ENCODE measurements at regions not wholly inside any gene's neighbourhood (a gene's known extent, or its start where the extent isn't known, plus 50 kb on each side); places are given as distances from the start of the nearest gene placed in this dataset.
"Not testable (repeated sequence)": the region's sequence is repeated elsewhere in the genome, so short reads cannot be mapped to it uniquely, and the experiment has no call there.

- no peak for TF ChIP-seq CTCF (IDR thresholded peaks at IDR 0.05; ENCODE audit: insufficient read depth, low read depth, low read length)
- Histone ChIP-seq H3K27me3 (ENCODE audit: control insufficient read depth, insufficient read depth, low read length) (no peaks in the 10 kb centered on the region), H3K4me3 (ENCODE audit: low read depth, low read length) (no peak overlapping the region), H3K36me3 (ENCODE audit: control insufficient read depth, insufficient read depth, low read length) (no peaks in the 10 kb centered on the region)
- CTCF ChIA-PET = no interaction called here
- no peak for DNase-seq (ENCODE audit: low read depth)
- POLR2A ChIA-PET = no interaction called here
Measured at GRCh38 chr19:57034544-57034943, 85.2 kb upstream of the USP29 start.

- H3K4me3 ChIP-seq (ENCODE audit: low read depth, low read length); CTCF ChIA-PET: not testable (repeated sequence)
Measured at GRCh38 chr19:57035740-57036139, 84.0 kb upstream of the USP29 start.

GRCh38 chr19:57037556-57037955 lies 82.2 kb upstream of the USP29 start:
- POLR2A ChIA-PET = no interaction called here
- Histone ChIP-seq H3K36me3 (ENCODE audit: control insufficient read depth, insufficient read depth, low read length) (no peaks in the 10 kb centered on the region), H3K27me3 (ENCODE audit: control insufficient read depth, insufficient read depth, low read length) (no peaks in the 10 kb centered on the region), H3K4me3 (ENCODE audit: low read depth, low read length) (no peak overlapping the region)
- CTCF ChIA-PET = no interaction called here
- no peak for DNase-seq (ENCODE audit: low read depth)
- TF ChIP-seq CTCF (IDR thresholded peaks at IDR 0.05; ENCODE audit: insufficient read depth, low read depth, low read length) = no peak

More at GRCh38 chr19:57035740-57036139, 84.0 kb upstream of the USP29 start:
- H3K27me3 ChIP-seq (ENCODE audit: control insufficient read depth, insufficient read depth, low read length); POLR2A ChIA-PET; DNase-seq (ENCODE audit: low read depth); H3K36me3 ChIP-seq (ENCODE audit: control insufficient read depth, insufficient read depth, low read length): not testable (repeated sequence)

- Histone ChIP-seq H3K4me3 (ENCODE audit: low read depth, low read length) (no peak overlapping the region), H3K27me3 (ENCODE audit: control insufficient read depth, insufficient read depth, low read length) (no peaks in the 10 kb centered on the region), H3K36me3 (ENCODE audit: control insufficient read depth, insufficient read depth, low read length) (no peaks in the 10 kb centered on the region)
- no peak for TF ChIP-seq CTCF (IDR thresholded peaks at IDR 0.05; ENCODE audit: insufficient read depth, low read depth, low read length)
- ChIA-PET POLR2A (no interaction called here), CTCF (no interaction called here)
- DNase-seq (ENCODE audit: low read depth) = no peak
Measured at GRCh38 chr19:57047743-57048142, 72.0 kb upstream of the USP29 start.

GRCh38 chr19:57050863-57051262 lies 68.9 kb upstream of the USP29 start:
- Histone ChIP-seq H3K27me3 (ENCODE audit: control insufficient read depth, insufficient read depth, low read length) (no peaks in the 10 kb centered on the region), H3K36me3 (ENCODE audit: control insufficient read depth, insufficient read depth, low read length) (no peaks in the 10 kb centered on the region), H3K4me3 (ENCODE audit: low read depth, low read length) (no peak overlapping the region)
- ChIA-PET POLR2A (no interaction called here), CTCF (no interaction called here)
- DNase-seq (ENCODE audit: low read depth) = no peak
- no peak for TF ChIP-seq CTCF (IDR thresholded peaks at IDR 0.05; ENCODE audit: insufficient read depth, low read depth, low read length)

- H3K36me3 ChIP-seq (ENCODE audit: control insufficient read depth, insufficient read depth, low read length) = no peaks in the 10 kb centered on the region
- ChIA-PET CTCF (no interaction called here), POLR2A (no interaction called here)
- TF ChIP-seq CTCF (IDR thresholded peaks at IDR 0.05; ENCODE audit: insufficient read depth, low read depth, low read length) = no peak
- H3K4me3 ChIP-seq (ENCODE audit: low read depth, low read length) = no peak overlapping the region
- no peak for DNase-seq (ENCODE audit: low read depth)
- no peaks in the 10 kb centered on the region for H3K27me3 ChIP-seq (ENCODE audit: control insufficient read depth, insufficient read depth, low read length)
Measured at GRCh38 chr19:57052081-57052480, 67.7 kb upstream of the USP29 start.
